ENCODE measurements at regions not wholly inside any gene's neighbourhood (a gene's known extent, or its start where the extent isn't known, plus 50 kb on each side); places are given as distances from the start of the nearest gene placed in this dataset.

- no peak for DNase-seq (ENCODE audit: low read depth)
Observed at GRCh38 chr21:18630446-18630845, 226.9 kb upstream of the TMPRSS15 start.

DNA sequence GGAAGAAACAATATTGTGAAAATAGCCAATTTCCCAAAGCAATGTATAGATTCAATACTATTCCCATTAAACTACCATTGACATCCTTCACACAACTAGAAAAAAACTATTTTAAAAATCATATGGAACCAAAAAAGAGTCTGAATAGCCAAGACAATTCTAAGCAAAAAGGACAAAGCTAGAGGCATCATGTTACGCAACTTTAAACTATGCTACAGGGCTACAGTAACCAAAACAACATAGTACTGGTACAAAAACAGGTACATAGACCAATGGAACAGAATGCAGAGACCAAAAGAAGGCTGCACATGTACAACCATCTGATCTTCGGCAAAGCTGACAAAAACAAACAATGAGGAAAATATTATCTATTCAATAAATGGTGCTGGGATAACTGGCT is 233.3 kb upstream of the TMPRSS15 start:
- Histone ChIP-seq H3K27me3 (ENCODE audit: control insufficient read depth, insufficient read depth, low read length) (no peaks in the 10 kb centered on the region), H3K36me3 (ENCODE audit: control insufficient read depth, insufficient read depth, low read length) (no peaks in the 10 kb centered on the region), H3K4me3 (ENCODE audit: low read depth, low read length) (no peak overlapping the region)
- DNase-seq (ENCODE audit: low read depth) = no peak
- TF ChIP-seq CTCF (IDR thresholded peaks at IDR 0.05; ENCODE audit: insufficient read depth, low read length, poor library complexity, severe bottlenecking) = no peak

More at GRCh38 chr21:18630446-18630845, 226.9 kb upstream of the TMPRSS15 start:
- Histone ChIP-seq H3K36me3 (ENCODE audit: control insufficient read depth, insufficient read depth, low read length) (no peaks in the 10 kb centered on the region), H3K4me3 (ENCODE audit: low read depth, low read length) (no peak overlapping the region), H3K27me3 (ENCODE audit: control insufficient read depth, insufficient read depth, low read length) (no peaks in the 10 kb centered on the region)
- no peak for TF ChIP-seq CTCF (IDR thresholded peaks at IDR 0.05; ENCODE audit: insufficient read depth, low read length, poor library complexity, severe bottlenecking)

DNA sequence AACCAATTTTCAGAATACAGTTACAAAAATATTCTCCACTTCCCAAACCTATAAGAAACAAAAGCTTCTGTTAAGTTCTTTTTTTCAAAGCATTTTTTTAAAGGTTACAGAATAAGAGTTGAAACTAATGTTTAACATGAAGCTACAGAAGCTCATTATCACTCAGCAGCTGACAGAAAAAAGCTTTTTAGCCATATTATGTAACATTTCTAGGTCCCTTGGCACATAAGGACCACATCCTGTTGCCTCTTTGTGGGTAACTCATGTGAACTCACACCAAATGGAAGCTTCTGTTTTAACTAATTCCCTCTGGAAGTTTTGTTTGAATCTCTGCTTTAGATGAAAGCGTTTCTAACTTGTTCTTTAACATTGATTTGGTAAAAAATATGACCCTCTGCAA is 242.5 kb upstream of the TMPRSS15 start:
- H3K27me3 ChIP-seq (ENCODE audit: control insufficient read depth, insufficient read depth, low read length) = no peaks in the 10 kb centered on the region
- no peak overlapping the region for H3K4me3 ChIP-seq (ENCODE audit: low read depth, low read length)
- no peaks in the 10 kb centered on the region for H3K36me3 ChIP-seq (ENCODE audit: control insufficient read depth, insufficient read depth, low read length)
- no peak for DNase-seq (ENCODE audit: low read depth)
- no peak for TF ChIP-seq CTCF (IDR thresholded peaks at IDR 0.05; ENCODE audit: insufficient read depth, low read length, poor library complexity, severe bottlenecking)

DNA sequence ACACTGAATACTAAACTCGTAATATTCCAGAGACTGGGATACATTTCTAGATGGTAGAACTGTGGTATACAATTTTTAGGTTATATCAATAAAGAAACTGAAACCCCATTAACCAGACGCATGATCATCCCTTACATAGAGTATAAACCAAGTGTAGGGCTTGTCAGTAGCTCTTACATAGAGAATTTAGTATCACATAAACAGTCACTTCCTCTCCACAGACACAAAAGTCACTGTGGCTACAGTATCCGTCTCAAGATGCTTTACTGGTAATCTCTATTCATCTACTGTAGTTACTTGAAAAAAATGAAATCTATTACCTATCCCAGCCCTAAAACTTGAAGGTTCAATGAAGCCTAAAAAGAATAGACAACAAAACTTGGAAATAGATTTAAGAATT is 252.3 kb upstream of the TMPRSS15 start:
- Histone ChIP-seq H3K4me3 (ENCODE audit: low read depth, low read length) (no peak overlapping the region), H3K36me3 (ENCODE audit: control insufficient read depth, insufficient read depth, low read length) (no peaks in the 10 kb centered on the region), H3K27me3 (ENCODE audit: control insufficient read depth, insufficient read depth, low read length) (no peaks in the 10 kb centered on the region)
- TF ChIP-seq CTCF (IDR thresholded peaks at IDR 0.05; ENCODE audit: insufficient read depth, low read length, poor library complexity, severe bottlenecking) = no peak
- no peak for DNase-seq (ENCODE audit: low read depth)

DNA sequence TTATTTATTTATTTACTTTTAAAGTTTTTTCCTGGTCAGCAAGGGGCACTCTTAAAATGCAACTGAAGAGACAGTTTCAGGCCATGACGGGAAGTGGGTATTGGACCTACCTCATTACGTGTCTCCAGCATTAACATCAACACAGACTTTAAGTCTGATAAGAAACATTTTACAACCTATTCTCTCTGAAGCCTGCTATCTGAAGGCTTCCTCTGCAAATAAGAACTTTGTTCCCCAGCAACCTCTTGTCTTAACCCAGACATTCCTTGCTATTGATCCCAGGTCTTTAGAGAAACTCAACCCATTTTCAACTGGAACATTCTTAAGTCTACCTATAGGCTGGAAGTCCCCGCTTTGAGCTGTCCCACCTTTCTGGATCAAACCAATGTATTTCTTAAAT is 258.3 kb upstream of the TMPRSS15 start:
- DNase-seq (ENCODE audit: low read depth) = no peak
- Histone ChIP-seq H3K27me3 (ENCODE audit: control insufficient read depth, insufficient read depth, low read length) (no peaks in the 10 kb centered on the region), H3K4me3 (ENCODE audit: low read depth, low read length) (no peak overlapping the region), H3K36me3 (ENCODE audit: control insufficient read depth, insufficient read depth, low read length) (no peaks in the 10 kb centered on the region)
- no peak for TF ChIP-seq CTCF (IDR thresholded peaks at IDR 0.05; ENCODE audit: insufficient read depth, low read length, poor library complexity, severe bottlenecking)

DNA sequence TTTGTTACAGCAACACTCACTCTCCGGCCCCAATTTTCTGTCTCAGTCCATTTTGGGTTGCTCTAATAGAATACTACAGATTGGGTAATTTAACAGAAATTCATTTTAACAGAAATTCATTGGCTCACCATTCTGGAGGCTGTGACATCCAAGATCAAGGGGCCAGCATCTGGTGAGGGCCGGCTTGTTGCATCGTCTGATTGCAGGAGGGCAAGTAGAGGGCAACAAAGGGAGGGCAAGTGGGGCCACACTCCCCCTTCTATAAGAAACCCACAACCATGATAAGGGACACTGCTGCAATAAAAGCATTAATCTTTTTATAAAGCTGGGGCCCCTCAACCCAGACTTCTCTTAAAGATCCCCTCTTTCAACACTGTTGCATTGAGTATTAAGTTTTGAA is 260.1 kb upstream of the TMPRSS15 start:
- no peaks in the 10 kb centered on the region for H3K27me3 ChIP-seq (ENCODE audit: control insufficient read depth, insufficient read depth, low read length)
- H3K4me3 ChIP-seq (ENCODE audit: low read depth, low read length) = no peak overlapping the region
- no peaks in the 10 kb centered on the region for H3K36me3 ChIP-seq (ENCODE audit: control insufficient read depth, insufficient read depth, low read length)
- TF ChIP-seq CTCF (IDR thresholded peaks at IDR 0.05; ENCODE audit: insufficient read depth, low read length, poor library complexity, severe bottlenecking) = no peak
- no peak for DNase-seq (ENCODE audit: low read depth)
